Natural killer cell treated with Interleukin-12 subunit alpha and Interleukin-12 subunit beta and Interleukin-15 and Interleukin-18, amount 100 ng/mL, for 72 hours (primary cell): ENCODE measurements at regions not wholly inside any gene's neighbourhood (a gene's known extent, or its start where the extent isn't known, plus 50 kb on each side); places are given as distances from the start of the nearest gene placed in this dataset.
"Not testable (repeated sequence)": the region's sequence is repeated elsewhere in the genome, so short reads cannot be mapped to it uniquely, and the experiment has no call there.

Experiments
- ATAC-seq, 2 donors: fragments of 150-1000 bp; cut with Tn5 transposase in 1 of 2; sonication (Bioruptor Pico), chemical (Tn5 transposase) in 1 of 2; 2 replicates each; pipeline ENCODE4 v1.10.0; 2021
- DNase-seq: peaks from one replicate; pipeline ENCODE4 v3.0.0; 2022; ENCODE audit warnings: low spot score
- H3K27ac Mint-ChIP-seq, 2 donors: 1 replicate in 1 of 2; 2 replicates in 1 of 2; pipeline ENCODE4 v1.8.0; 2022; ENCODE audit warnings: mixed read lengths in 2 of 2, mild to moderate bottlenecking in 1 of 2, moderate library complexity in 1 of 2
- H3K27me3 Mint-ChIP-seq, 2 donors: 1 replicate in 1 of 2; 2 replicates in 1 of 2; pipeline ENCODE4 v1.8.0; 2022; ENCODE audit warnings: mixed read lengths in 2 of 2
- H3K36me3 Mint-ChIP-seq: one replicate; pipeline ENCODE4 v1.8.0; 2022; ENCODE audit warnings: mixed read lengths
- H3K4me1 Mint-ChIP-seq, 2 donors: 1 replicate in 1 of 2; 2 replicates in 1 of 2; pipeline ENCODE4 v1.8.0; 2022; ENCODE audit warnings: low read depth in 2 of 2, mixed read lengths in 2 of 2, mild to moderate bottlenecking in 1 of 2
- H3K4me3 Mint-ChIP-seq: one replicate; pipeline ENCODE4 v1.8.0; 2022; ENCODE audit warnings: mixed read lengths
- H3K9me3 Mint-ChIP-seq: 2 replicates; pipeline ENCODE4 v1.8.0; 2022; ENCODE audit warnings: mixed read lengths

GRCh38 chr6:134544737-134545136, 226.8 kb upstream of the SGK1 start:
- Mint-ChIP-seq H3K27ac (no peak overlapping the region), H3K4me1 (no peaks in the 10 kb centered on the region), H3K9me3 (no peaks in the 10 kb centered on the region), H3K36me3 (no peaks in the 10 kb centered on the region), H3K4me3 (no peak overlapping the region), H3K27me3 (peaks cover 0 to 11% of the 10 kb centered on the region in 2 donors)
- ATAC-seq (no peak), DNase-seq (no peak)

- H3K9me3 Mint-ChIP-seq: no peaks in the 10 kb centered on the region
- DNase-seq (no peak), ATAC-seq (no peak)
- no peak overlapping the region for H3K4me3 Mint-ChIP-seq
- no peaks in the 10 kb centered on the region for H3K36me3 Mint-ChIP-seq
- no peak overlapping the region for H3K27ac Mint-ChIP-seq
- H3K27me3 Mint-ChIP-seq: peaks cover 0 to 11% of the 10 kb centered on the region in 2 donors
- H3K4me1 Mint-ChIP-seq: no peaks in the 10 kb centered on the region
Observed at GRCh38 chr6:134543128-134543527, 225.2 kb upstream of the SGK1 start.

GRCh38 chr6:134541001-134541400, 223.1 kb upstream of the SGK1 start:
- Mint-ChIP-seq H3K9me3 (no peaks in the 10 kb centered on the region), H3K4me3 (no peak overlapping the region), H3K27me3 (peaks cover 0 to 9% of the 10 kb centered on the region in 2 donors), H3K36me3 (no peaks in the 10 kb centered on the region), H3K4me1 (no peaks in the 10 kb centered on the region), H3K27ac (no peak overlapping the region)
- ATAC-seq (no peak), DNase-seq (no peak)

- Mint-ChIP-seq H3K36me3 (no peaks in the 10 kb centered on the region), H3K4me1 (no peaks in the 10 kb centered on the region), H3K27me3 (peaks cover 0 to 9% of the 10 kb centered on the region in 2 donors), H3K27ac (no peak overlapping the region), H3K9me3 (no peaks in the 10 kb centered on the region), H3K4me3 (no peak overlapping the region)
- DNase-seq: no peak
- no peak for ATAC-seq
Observed at GRCh38 chr6:134539865-134540323, 222.0 kb upstream of the SGK1 start.

GRCh38 chr6:134537765-134538164, 219.9 kb upstream of the SGK1 start:
- H3K36me3 Mint-ChIP-seq, H3K27ac Mint-ChIP-seq, H3K27me3 Mint-ChIP-seq, H3K9me3 Mint-ChIP-seq, ATAC-seq, DNase-seq, H3K4me1 Mint-ChIP-seq, H3K4me3 Mint-ChIP-seq: not testable (repeated sequence)

GRCh38 chr6:134537146-134537555, 219.2 kb upstream of the SGK1 start:
- H3K27me3 Mint-ChIP-seq: peaks cover 0 to 3% of the 10 kb centered on the region in 2 donors
- no peak overlapping the region for H3K4me3 Mint-ChIP-seq
- H3K4me1 Mint-ChIP-seq: no peaks in the 10 kb centered on the region
- DNase-seq: no peak
- no peak overlapping the region for H3K27ac Mint-ChIP-seq
- no peak for ATAC-seq
- H3K36me3 Mint-ChIP-seq: no peaks in the 10 kb centered on the region
- H3K9me3 Mint-ChIP-seq: no peaks in the 10 kb centered on the region

- Mint-ChIP-seq H3K4me3 (no peak overlapping the region), H3K27me3 (peaks cover 0 to 2% of the 10 kb centered on the region in 2 donors), H3K36me3 (no peaks in the 10 kb centered on the region), H3K9me3 (no peaks in the 10 kb centered on the region), H3K4me1 (no peaks in the 10 kb centered on the region), H3K27ac (no peak overlapping the region)
- no peak for ATAC-seq
- no peak for DNase-seq
Observed at GRCh38 chr6:134535831-134536230, 217.9 kb upstream of the SGK1 start.

- no peak overlapping the region for H3K4me3 Mint-ChIP-seq
- no peaks in the 10 kb centered on the region for H3K4me1 Mint-ChIP-seq
- H3K9me3 Mint-ChIP-seq: no peaks in the 10 kb centered on the region
- ATAC-seq: no peak
- H3K36me3 Mint-ChIP-seq: no peaks in the 10 kb centered on the region
- DNase-seq: no peak
- H3K27ac Mint-ChIP-seq: no peak overlapping the region
- peaks cover under 1 to 2% of the 10 kb centered on the region in 2 donors for H3K27me3 Mint-ChIP-seq
Observed at GRCh38 chr6:134534708-134535149, 216.8 kb upstream of the SGK1 start.

- Mint-ChIP-seq H3K27me3 (peaks cover 5 to 8% of the 10 kb centered on the region in 2 donors), H3K9me3 (no peaks in the 10 kb centered on the region), H3K4me3 (no peak overlapping the region), H3K36me3 (no peaks in the 10 kb centered on the region), H3K27ac (no peak overlapping the region), H3K4me1 (no peaks in the 10 kb centered on the region)
- no peak for ATAC-seq
- no peak for DNase-seq
Observed at GRCh38 chr6:134533991-134534390, 216.1 kb upstream of the SGK1 start.

- Mint-ChIP-seq H3K4me1 (no peaks in the 10 kb centered on the region), H3K36me3 (no peaks in the 10 kb centered on the region), H3K27me3 (peaks cover 5 to 9% of the 10 kb centered on the region in 2 donors), H3K9me3 (no peaks in the 10 kb centered on the region), H3K4me3 (no peak overlapping the region), H3K27ac (no peak overlapping the region)
- no peak for ATAC-seq
- no peak for DNase-seq
Observed at GRCh38 chr6:134532694-134533624, 215.0 kb upstream of the SGK1 start.

- Mint-ChIP-seq H3K4me3 (no peak overlapping the region), H3K27ac (no peak overlapping the region), H3K36me3 (no peaks in the 10 kb centered on the region), H3K27me3 (peaks cover 5 to 9% of the 10 kb centered on the region in 2 donors), H3K9me3 (no peaks in the 10 kb centered on the region), H3K4me1 (no peaks in the 10 kb centered on the region)
- ATAC-seq (no peak), DNase-seq (no peak)
Observed at GRCh38 chr6:134531611-134532010, 213.7 kb upstream of the SGK1 start.

GRCh38 chr6:134531188-134531551, 213.3 kb upstream of the SGK1 start:
- H3K4me3 Mint-ChIP-seq: no peak overlapping the region
- DNase-seq (no peak), ATAC-seq (no peak)
- no peaks in the 10 kb centered on the region for H3K36me3 Mint-ChIP-seq
- H3K27me3 Mint-ChIP-seq: peaks cover 5 to 9% of the 10 kb centered on the region in 2 donors
- H3K27ac Mint-ChIP-seq: no peak overlapping the region
- H3K4me1 Mint-ChIP-seq: no peaks in the 10 kb centered on the region
- no peaks in the 10 kb centered on the region for H3K9me3 Mint-ChIP-seq

- no peak for ATAC-seq
- DNase-seq: no peak
- H3K9me3 Mint-ChIP-seq: no peaks in the 10 kb centered on the region
- no peaks in the 10 kb centered on the region for H3K4me1 Mint-ChIP-seq
- H3K36me3 Mint-ChIP-seq: no peaks in the 10 kb centered on the region
- H3K4me3 Mint-ChIP-seq: no peak overlapping the region
- peaks cover 5 to 17% of the 10 kb centered on the region in 2 donors for H3K27me3 Mint-ChIP-seq
- H3K27ac Mint-ChIP-seq: no peak overlapping the region
Observed at GRCh38 chr6:134529921-134530320, 212.0 kb upstream of the SGK1 start.

GRCh38 chr6:134529305-134529704, 211.4 kb upstream of the SGK1 start:
- Mint-ChIP-seq H3K4me1 (no peaks in the 10 kb centered on the region), H3K27me3 (peaks cover 5 to 20% of the 10 kb centered on the region in 2 donors), H3K36me3 (no peaks in the 10 kb centered on the region), H3K4me3 (no peak overlapping the region), H3K9me3 (no peaks in the 10 kb centered on the region), H3K27ac (no peak overlapping the region)
- ATAC-seq (no peak), DNase-seq (no peak)
